HEK293 (cell line): ENCODE measurements at regions not wholly inside any gene's neighbourhood (a gene's known extent, or its start where the extent isn't known, plus 50 kb on each side); places are given as distances from the start of the nearest gene placed in this dataset.

Source experiments
- CTCF ChIA-PET: fragments of 350-600 bp; formaldehyde crosslinking; extraction: SDS; loops from one replicate; lab custom pipeline; 2021; ENCODE audit warnings: antibody characterized with exemption; lab: Yijun Ruan, JAX
- POLR2A ChIA-PET: fragments of 300-600 bp; formaldehyde crosslinking; extraction: SDS; loops from one replicate; lab custom pipeline; 2020; ENCODE audit warnings: antibody characterized with exemption, inconsistent platforms; lab: Yijun Ruan, JAX
- H3K27ac ChIP-seq: fragments of 200-500 bp; sonication (Bioruptor generic); 2 replicates; pipeline ENCODE4 v1.5.1; 2014; ENCODE audit warnings: low read depth, low read length, control low read depth, inconsistent platforms; ENCODE audit errors: extremely low read depth
- H3K36me3 ChIP-seq, 2 experiments: fragments of 200-500 bp in 1 of 2; sonication (Bioruptor generic) in 1 of 2; 1 replicate in 1 of 2; 2 replicates in 1 of 2; pipeline ENCODE4 v1.5.1; 2014 to 2017; ENCODE audit warnings: inconsistent platforms in 2 of 2, low read length in 2 of 2; ENCODE audit not compliant: control insufficient read depth in 2 of 2, insufficient read depth in 1 of 2
- H3K4me1 ChIP-seq: fragments of 200-500 bp; sonication (Bioruptor generic); 2 replicates; pipeline ENCODE4 v1.5.1; 2014; ENCODE audit warnings: mild to moderate bottlenecking, low read length, inconsistent platforms; ENCODE audit not compliant: control insufficient read depth, insufficient read depth
- H3K4me3 ChIP-seq: 2 replicates; pipeline ENCODE4 v1.5.1; 2011; ENCODE audit warnings: low read depth, mild to moderate bottlenecking, control low read depth, low read length, moderate library complexity
- H3K9me3 ChIP-seq: fragments of 200-500 bp; sonication (Bioruptor generic); 2 replicates; pipeline ENCODE4 v1.5.1; 2014; ENCODE audit warnings: low read depth, low read length, inconsistent platforms; ENCODE audit not compliant: control insufficient read depth, insufficient read depth
- GLI2 ChIP-seq: fragments of 450-650 bp; formaldehyde crosslinking; IDR thresholded peaks from 2 replicates; pipeline ENCODE4; 2017; ENCODE audit warnings: missing biosample characterization, missing genetic modification characterization, low read depth, borderline replicate concordance
- GLIS1 ChIP-seq: fragments of 450-650 bp; formaldehyde crosslinking; IDR thresholded peaks from 2 replicates; pipeline ENCODE4 v1.5.1; 2016; ENCODE audit warnings: missing biosample characterization, missing genetic modification characterization
- GLIS2 ChIP-seq: fragments of 450-650 bp; formaldehyde crosslinking; IDR thresholded peaks from 2 replicates; pipeline ENCODE4 v1.5.1; 2016; ENCODE audit warnings: missing biosample characterization, missing genetic modification characterization
- HOXD13 ChIP-seq: sonication (generic); formaldehyde crosslinking; IDR thresholded peaks from 2 replicates; pipeline ENCODE4 v1.8.0; 2022; ENCODE audit warnings: missing genetic modification reagents, borderline replicate concordance
- KLF1 ChIP-seq: fragments of 450-650 bp; formaldehyde crosslinking; IDR thresholded peaks from 2 replicates; pipeline ENCODE4 v1.5.1; 2016; ENCODE audit warnings: missing biosample characterization, missing genetic modification characterization
- KLF16 ChIP-seq: fragments of 450-650 bp; formaldehyde crosslinking; IDR thresholded peaks from 2 replicates; pipeline ENCODE4 v1.5.1; 2017; ENCODE audit warnings: missing biosample characterization, missing genetic modification characterization
- KLF9 ChIP-seq: fragments of 450-650 bp; formaldehyde crosslinking; IDR thresholded peaks from 2 replicates; pipeline ENCODE4 v1.5.1; 2016; ENCODE audit warnings: missing biosample characterization, missing genetic modification characterization, low read depth
- MZF1 ChIP-seq: fragments of 450-650 bp; formaldehyde crosslinking; IDR thresholded peaks from 2 replicates; pipeline ENCODE4 v1.5.1; 2017; ENCODE audit warnings: missing biosample characterization, missing genetic modification characterization, borderline replicate concordance
- SCRT1 ChIP-seq: fragments of 450-650 bp; formaldehyde crosslinking; IDR thresholded peaks from 2 replicates; pipeline ENCODE4 v1.5.1; 2016; ENCODE audit warnings: missing biosample characterization, missing genetic modification characterization, borderline replicate concordance
- ZFP3 ChIP-seq: fragments of 450-650 bp; formaldehyde crosslinking; IDR thresholded peaks from 2 replicates; pipeline ENCODE4 v1.5.1; 2016; ENCODE audit warnings: low read depth, missing biosample characterization, missing genetic modification characterization
- ZNF114 ChIP-seq: fragments of 450-650 bp; formaldehyde crosslinking; IDR thresholded peaks from 2 replicates; pipeline ENCODE4 v1.5.0; 2017; ENCODE audit warnings: missing biosample characterization, missing genetic modification characterization
- ZNF214 ChIP-seq: fragments of 450-650 bp; formaldehyde crosslinking; IDR thresholded peaks from 2 replicates; pipeline ENCODE4 v1.5.1; 2017; ENCODE audit warnings: missing biosample characterization, mild to moderate bottlenecking, missing genetic modification characterization, borderline replicate concordance
- ZNF221 ChIP-seq: fragments of 450-650 bp; formaldehyde crosslinking; IDR thresholded peaks from 2 replicates; pipeline ENCODE4 v1.5.1; 2017; ENCODE audit warnings: missing biosample characterization, missing genetic modification characterization, borderline replicate concordance
- ZNF324 ChIP-seq: fragments of 450-650 bp; formaldehyde crosslinking; IDR thresholded peaks from 2 replicates; pipeline ENCODE4 v1.5.1; 2016; ENCODE audit warnings: missing biosample characterization, missing genetic modification characterization
- ZNF354C ChIP-seq: fragments of 450-650 bp; formaldehyde crosslinking; IDR thresholded peaks from 2 replicates; pipeline ENCODE4 v1.5.1; 2016; ENCODE audit warnings: missing biosample characterization, missing genetic modification characterization, low read depth, borderline replicate concordance
- ZNF423 ChIP-seq: fragments of 450-650 bp; formaldehyde crosslinking; IDR thresholded peaks from 2 replicates; pipeline ENCODE4 v1.5.1; 2016; ENCODE audit warnings: missing biosample characterization, missing genetic modification characterization
- ZNF571 ChIP-seq: fragments of 450-650 bp; formaldehyde crosslinking; IDR thresholded peaks from 2 replicates; pipeline ENCODE4 v1.5.0; 2017; ENCODE audit warnings: missing biosample characterization, missing genetic modification characterization
- ZNF610 ChIP-seq: fragments of 450-650 bp; formaldehyde crosslinking; IDR thresholded peaks from 2 replicates; pipeline ENCODE4 v1.5.1; 2016; ENCODE audit warnings: missing biosample characterization, missing genetic modification characterization, borderline replicate concordance
- ZNF621 ChIP-seq: fragments of 450-650 bp; formaldehyde crosslinking; IDR thresholded peaks from 2 replicates; pipeline ENCODE4 v1.5.1; 2017; ENCODE audit warnings: missing biosample characterization, missing genetic modification characterization
- ZNF629 ChIP-seq: fragments of 450-650 bp; formaldehyde crosslinking; IDR thresholded peaks from 2 replicates; pipeline ENCODE4 v1.5.1; 2017; ENCODE audit warnings: missing biosample characterization, missing genetic modification characterization
- ZNF677 ChIP-seq: fragments of 450-650 bp; IDR thresholded peaks from 2 replicates; pipeline ENCODE4 v1.5.0; 2018; ENCODE audit warnings: missing biosample characterization, mild to moderate bottlenecking, missing genetic modification characterization, moderate library complexity
- ZSCAN23 ChIP-seq: fragments of 450-650 bp; formaldehyde crosslinking; IDR thresholded peaks from 2 replicates; pipeline ENCODE4 v1.5.1; 2016; ENCODE audit warnings: missing biosample characterization, missing genetic modification characterization
- ZSCAN30 ChIP-seq: fragments of 450-650 bp; IDR thresholded peaks from 2 replicates; pipeline ENCODE4 v1.5.1; 2018; ENCODE audit warnings: missing biosample characterization, mild to moderate bottlenecking, missing genetic modification characterization, moderate library complexity
- TF ChIP-seq, protein P1 (sequence below): fragments of 450-650 bp; formaldehyde crosslinking; IDR thresholded peaks from 2 replicates; pipeline ENCODE4 v1.5.1; 2016; ENCODE audit warnings: missing biosample characterization, missing genetic modification characterization, borderline replicate concordance
- TF ChIP-seq, protein P2 (sequence below): fragments of 450-650 bp; formaldehyde crosslinking; IDR thresholded peaks from 2 replicates; pipeline ENCODE4 v1.5.1; 2016; ENCODE audit warnings: missing biosample characterization, missing genetic modification characterization, low read depth
- TF ChIP-seq, protein P3 (sequence below): fragments of 450-650 bp; formaldehyde crosslinking; IDR thresholded peaks from 2 replicates; pipeline ENCODE4 v1.5.1; 2017; ENCODE audit warnings: missing biosample characterization, missing genetic modification characterization
- TF ChIP-seq, protein P4 (sequence below): fragments of 450-650 bp; formaldehyde crosslinking; IDR thresholded peaks from 2 replicates; pipeline ENCODE4 v1.5.1; 2016; ENCODE audit warnings: missing biosample characterization, missing genetic modification characterization
- TF ChIP-seq, protein P5 (sequence below): fragments of 450-650 bp; formaldehyde crosslinking; optimal IDR thresholded peaks from 2 replicates; pipeline ENCODE3; 2016; ENCODE audit warnings: missing biosample characterization, mild to moderate bottlenecking, missing genetic modification characterization

DNA sequence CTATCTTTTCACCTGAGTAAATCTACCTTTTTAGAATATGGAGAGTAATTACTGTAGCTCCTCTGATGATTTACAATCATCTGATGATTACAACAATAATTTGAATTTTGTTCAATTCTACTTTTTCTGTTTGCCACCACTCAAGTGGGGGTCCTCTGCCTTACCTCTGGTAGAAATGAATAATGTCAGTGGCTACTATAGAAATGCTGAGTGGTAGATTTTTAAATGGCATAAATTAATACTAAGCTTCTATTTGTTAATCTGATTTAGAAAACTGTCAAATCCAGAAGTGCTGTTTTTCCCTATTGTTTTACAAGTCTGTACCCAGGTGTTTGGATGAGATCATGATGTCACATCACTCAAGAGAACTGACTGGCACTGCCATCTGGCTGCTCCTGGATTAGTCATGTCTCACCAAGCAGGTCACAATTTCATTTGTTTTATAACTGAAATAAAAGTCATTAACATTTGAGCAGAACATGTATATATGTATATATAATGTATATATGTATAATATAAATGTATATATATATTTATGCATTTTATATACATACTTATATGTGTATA, 494.8 kb downstream of the TBC1D4 start:
- TF ChIP-seq ZNF324 (tag by site-specific recombination) (no peak), ZFP3 (no peak), ZNF214 (no peak), ZNF610 (tag by site-specific recombination) (no peak), ZNF677 (tag by site-specific recombination) (no peak)
- TF ChIP-seq, protein P1, sequence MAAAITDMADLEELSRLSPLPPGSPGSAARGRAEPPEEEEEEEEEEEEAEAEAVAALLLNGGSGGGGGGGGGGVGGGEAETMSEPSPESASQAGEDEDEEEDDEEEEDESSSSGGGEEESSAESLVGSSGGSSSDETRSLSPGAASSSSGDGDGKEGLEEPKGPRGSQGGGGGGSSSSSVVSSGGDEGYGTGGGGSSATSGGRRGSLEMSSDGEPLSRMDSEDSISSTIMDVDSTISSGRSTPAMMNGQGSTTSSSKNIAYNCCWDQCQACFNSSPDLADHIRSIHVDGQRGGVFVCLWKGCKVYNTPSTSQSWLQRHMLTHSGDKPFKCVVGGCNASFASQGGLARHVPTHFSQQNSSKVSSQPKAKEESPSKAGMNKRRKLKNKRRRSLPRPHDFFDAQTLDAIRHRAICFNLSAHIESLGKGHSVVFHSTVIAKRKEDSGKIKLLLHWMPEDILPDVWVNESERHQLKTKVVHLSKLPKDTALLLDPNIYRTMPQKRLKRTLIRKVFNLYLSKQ (tag by site-specific recombination): no peak
- TF ChIP-seq, protein P2, sequence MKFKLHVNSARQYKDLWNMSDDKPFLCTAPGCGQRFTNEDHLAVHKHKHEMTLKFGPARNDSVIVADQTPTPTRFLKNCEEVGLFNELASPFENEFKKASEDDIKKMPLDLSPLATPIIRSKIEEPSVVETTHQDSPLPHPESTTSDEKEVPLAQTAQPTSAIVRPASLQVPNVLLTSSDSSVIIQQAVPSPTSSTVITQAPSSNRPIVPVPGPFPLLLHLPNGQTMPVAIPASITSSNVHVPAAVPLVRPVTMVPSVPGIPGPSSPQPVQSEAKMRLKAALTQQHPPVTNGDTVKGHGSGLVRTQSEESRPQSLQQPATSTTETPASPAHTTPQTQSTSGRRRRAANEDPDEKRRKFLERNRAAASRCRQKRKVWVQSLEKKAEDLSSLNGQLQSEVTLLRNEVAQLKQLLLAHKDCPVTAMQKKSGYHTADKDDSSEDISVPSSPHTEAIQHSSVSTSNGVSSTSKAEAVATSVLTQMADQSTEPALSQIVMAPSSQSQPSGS (tag by site-specific recombination): no peak
- TF ChIP-seq, all 188 proteins: peak for 0
- no peak overlapping the region for H3K4me3 ChIP-seq
- POLR2A ChIA-PET: no interaction called here
- H3K9me3 ChIP-seq: no peaks in the 10 kb centered on the region
- no peak overlapping the region for H3K27ac ChIP-seq
- CTCF ChIA-PET: no interaction called here
- H3K4me1 ChIP-seq: no peaks in the 10 kb centered on the region
- no peaks in the 10 kb centered on the region for H3K36me3 ChIP-seq

DNA sequence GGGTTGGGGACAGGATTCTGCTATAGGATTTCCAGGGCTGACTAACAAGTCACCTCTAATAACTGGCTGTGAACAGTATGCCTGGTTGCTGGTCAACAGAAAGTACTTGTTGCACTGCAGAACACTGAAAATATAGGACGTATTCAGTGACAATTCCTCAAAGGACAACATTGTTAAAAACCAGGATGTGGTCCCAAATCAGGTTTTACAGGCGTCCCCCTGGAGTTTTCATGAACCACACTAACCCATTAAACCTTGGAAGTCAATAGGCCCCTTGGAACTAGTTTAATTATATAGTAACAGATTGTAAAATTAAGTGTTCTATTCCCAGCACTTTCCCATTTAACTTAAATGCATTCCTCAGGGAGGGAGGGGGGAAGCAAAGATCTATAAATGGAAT, 495.4 kb downstream of the TBC1D4 start:
- Histone ChIP-seq H3K4me1 (no peaks in the 10 kb centered on the region), H3K36me3 (no peaks in the 10 kb centered on the region), H3K4me3 (no peak overlapping the region), H3K27ac (no peak overlapping the region), H3K9me3 (no peaks in the 10 kb centered on the region)
- POLR2A ChIA-PET: no interaction called here
- CTCF ChIA-PET: no interaction called here
- TF ChIP-seq, protein P3, sequence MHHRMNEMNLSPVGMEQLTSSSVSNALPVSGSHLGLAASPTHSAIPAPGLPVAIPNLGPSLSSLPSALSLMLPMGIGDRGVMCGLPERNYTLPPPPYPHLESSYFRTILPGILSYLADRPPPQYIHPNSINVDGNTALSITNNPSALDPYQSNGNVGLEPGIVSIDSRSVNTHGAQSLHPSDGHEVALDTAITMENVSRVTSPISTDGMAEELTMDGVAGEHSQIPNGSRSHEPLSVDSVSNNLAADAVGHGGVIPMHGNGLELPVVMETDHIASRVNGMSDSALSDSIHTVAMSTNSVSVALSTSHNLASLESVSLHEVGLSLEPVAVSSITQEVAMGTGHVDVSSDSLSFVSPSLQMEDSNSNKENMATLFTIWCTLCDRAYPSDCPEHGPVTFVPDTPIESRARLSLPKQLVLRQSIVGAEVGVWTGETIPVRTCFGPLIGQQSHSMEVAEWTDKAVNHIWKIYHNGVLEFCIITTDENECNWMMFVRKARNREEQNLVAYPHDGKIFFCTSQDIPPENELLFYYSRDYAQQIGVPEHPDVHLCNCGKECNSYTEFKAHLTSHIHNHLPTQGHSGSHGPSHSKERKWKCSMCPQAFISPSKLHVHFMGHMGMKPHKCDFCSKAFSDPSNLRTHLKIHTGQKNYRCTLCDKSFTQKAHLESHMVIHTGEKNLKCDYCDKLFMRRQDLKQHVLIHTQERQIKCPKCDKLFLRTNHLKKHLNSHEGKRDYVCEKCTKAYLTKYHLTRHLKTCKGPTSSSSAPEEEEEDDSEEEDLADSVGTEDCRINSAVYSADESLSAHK (tag by site-specific recombination): peak; percentile 61; the same call in 1 of the 2 replicates
- TF ChIP-seq ZNF677 (tag by site-specific recombination) (no peak), ZNF621 (no peak), ZNF571 (tag by site-specific recombination) (no peak), KLF16 (tag by site-specific recombination) (no peak), SCRT1 (tag by site-specific recombination) (peak; percentile 86; the same call in 1 of the 2 replicates), ZNF423 (tag by site-specific recombination) (peak; percentile 69), ZNF221 (tag by site-specific recombination) (no peak), GLIS2 (tag by site-specific recombination) (no peak), ZFP3 (no peak), MZF1 (peak; percentile 65; the same call in 1 of the 2 replicates), ZNF324 (tag by site-specific recombination) (no peak), ZNF114 (tag by site-specific recombination) (no peak), KLF9 (tag by site-specific recombination) (no peak), ZSCAN30 (tag by site-specific recombination) (peak; percentile 71), HOXD13 (0 out of 2 replicates have a peak, but pooled peaks have one; percentile 52), GLI2 (tag by site-specific recombination) (no peak), ZNF629 (tag by site-specific recombination) (no peak), ZSCAN23 (tag by site-specific recombination) (no peak), ZNF354C (no peak), GLIS1 (tag by site-specific recombination) (peak; percentile 49; the same call in 1 of the 2 replicates), KLF1 (no peak)
- TF ChIP-seq, protein P4, sequence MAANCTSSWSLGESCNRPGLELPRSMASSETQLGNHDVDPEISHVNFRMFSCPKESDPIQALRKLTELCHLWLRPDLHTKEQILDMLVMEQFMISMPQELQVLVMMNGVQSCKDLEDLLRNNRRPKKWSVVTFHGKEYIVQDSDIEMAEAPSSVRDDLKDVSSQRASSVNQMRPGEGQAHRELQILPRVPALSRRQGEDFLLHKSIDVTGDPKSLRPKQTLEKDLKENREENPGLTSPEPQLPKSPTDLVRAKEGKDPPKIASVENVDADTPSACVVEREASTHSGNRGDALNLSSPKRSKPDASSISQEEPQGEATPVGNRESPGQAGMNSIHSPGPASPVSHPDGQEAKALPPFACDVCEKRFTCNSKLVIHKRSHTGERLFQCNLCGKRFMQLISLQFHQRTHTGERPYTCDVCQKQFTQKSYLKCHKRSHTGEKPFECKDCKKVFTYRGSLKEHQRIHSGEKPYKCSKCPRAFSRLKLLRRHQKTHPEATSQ (tag by site-specific recombination): no peak
- TF ChIP-seq, protein P5, sequence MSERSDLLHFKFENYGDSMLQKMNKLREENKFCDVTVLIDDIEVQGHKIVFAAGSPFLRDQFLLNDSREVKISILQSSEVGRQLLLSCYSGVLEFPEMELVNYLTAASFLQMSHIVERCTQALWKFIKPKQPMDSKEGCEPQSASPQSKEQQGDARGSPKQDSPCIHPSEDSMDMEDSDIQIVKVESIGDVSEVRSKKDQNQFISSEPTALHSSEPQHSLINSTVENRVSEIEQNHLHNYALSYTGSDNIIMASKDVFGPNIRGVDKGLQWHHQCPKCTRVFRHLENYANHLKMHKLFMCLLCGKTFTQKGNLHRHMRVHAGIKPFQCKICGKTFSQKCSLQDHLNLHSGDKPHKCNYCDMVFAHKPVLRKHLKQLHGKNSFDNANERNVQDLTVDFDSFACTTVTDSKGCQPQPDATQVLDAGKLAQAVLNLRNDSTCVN (tag by site-specific recombination): no peak
